HUES64 (cell line): ENCODE measurements at regions not wholly inside any gene's neighbourhood (a gene's known extent, or its start where the extent isn't known, plus 50 kb on each side); places are given as distances from the start of the nearest gene placed in this dataset.
"Not testable (repeated sequence)": the region's sequence is repeated elsewhere in the genome, so short reads cannot be mapped to it uniquely, and the experiment has no call there.

Experiments used
- H3K27ac ChIP-seq: 2 replicates; pipeline ENCODE4 v1.7.0; 2013; ENCODE audit warnings: low read depth, low read length, inconsistent platforms
- H3K27me3 ChIP-seq: 2 replicates; pipeline ENCODE4 v1.6.1; 2013; ENCODE audit warnings: mild to moderate bottlenecking, low read length; ENCODE audit not compliant: insufficient read depth
- H3K36me3 ChIP-seq: 2 replicates; pipeline ENCODE4 v1.6.1; 2013; ENCODE audit warnings: mild to moderate bottlenecking, low read length; ENCODE audit not compliant: insufficient read depth
- H3K4me1 ChIP-seq: 2 replicates; pipeline ENCODE4 v1.6.1; 2013; ENCODE audit warnings: mild to moderate bottlenecking, low read length, moderate library complexity; ENCODE audit not compliant: insufficient read depth
- H3K4me3 ChIP-seq: 2 replicates; pipeline ENCODE4 v1.5.1; 2013; ENCODE audit warnings: mild to moderate bottlenecking, low read length, moderate library complexity
- H3K9ac ChIP-seq: 2 replicates; pipeline ENCODE4 v1.6.1; 2013; ENCODE audit warnings: mild to moderate bottlenecking, low read depth, low read length
- H3K9me3 ChIP-seq: 2 replicates; pipeline ENCODE4 v1.6.1; 2013; ENCODE audit warnings: low read depth, low read length; ENCODE audit not compliant: insufficient read depth
- WGBS: fragments of 150-250, 120-280 bp; methylation state at CpG from one replicate; pipeline ENCODE4 v1.1.7; 2013; ENCODE audit warnings: missing lambda C conversion rate; 5-methylcytosine and 5-hydroxymethylcytosine counted together

- not testable (repeated sequence) for H3K9ac ChIP-seq, H3K4me3 ChIP-seq, H3K9me3 ChIP-seq, H3K36me3 ChIP-seq, H3K27me3 ChIP-seq, H3K27ac ChIP-seq
- WGBS: 97% methylated on average over 11 of the region's 11 CpGs
- peaks cover 23% of the 10 kb centered on the region for H3K4me1 ChIP-seq
These were observed 64.2 kb upstream of the BTG3 start for GRCh38 chr21:17676930-17677329.

DNA sequence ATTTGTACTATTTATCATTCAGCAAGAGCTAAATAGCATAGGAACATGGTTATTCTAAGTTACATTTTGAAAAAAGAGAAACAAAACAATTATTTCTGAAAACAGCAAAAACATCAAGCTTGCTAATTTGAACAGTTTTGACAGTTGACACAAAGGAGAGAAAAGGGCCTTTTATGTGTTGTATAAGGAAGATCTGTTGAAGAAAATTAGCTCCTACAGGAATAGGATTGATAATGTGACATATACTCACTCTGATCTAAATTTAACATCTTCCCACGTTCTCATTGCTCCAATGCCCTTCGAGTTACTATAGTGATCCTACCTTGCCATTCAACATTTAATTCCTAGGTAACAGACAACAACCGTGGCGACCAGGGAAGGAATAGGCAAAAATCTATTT lies 61.4 kb upstream of the BTG3 start:
- no peak overlapping the region for H3K4me3 ChIP-seq
- no peaks in the 10 kb centered on the region for H3K9me3 ChIP-seq
- no peaks in the 10 kb centered on the region for H3K36me3 ChIP-seq
- no peak overlapping the region for H3K9ac ChIP-seq
- peaks cover 24% of the 10 kb centered on the region; the same call in 1 of the 2 replicates for H3K27me3 ChIP-seq
- H3K4me1 ChIP-seq: peaks cover 23% of the 10 kb centered on the region
- 83% methylated on average over 2 of the region's 4 CpGs for WGBS
- H3K27ac ChIP-seq: no peak overlapping the region

DNA sequence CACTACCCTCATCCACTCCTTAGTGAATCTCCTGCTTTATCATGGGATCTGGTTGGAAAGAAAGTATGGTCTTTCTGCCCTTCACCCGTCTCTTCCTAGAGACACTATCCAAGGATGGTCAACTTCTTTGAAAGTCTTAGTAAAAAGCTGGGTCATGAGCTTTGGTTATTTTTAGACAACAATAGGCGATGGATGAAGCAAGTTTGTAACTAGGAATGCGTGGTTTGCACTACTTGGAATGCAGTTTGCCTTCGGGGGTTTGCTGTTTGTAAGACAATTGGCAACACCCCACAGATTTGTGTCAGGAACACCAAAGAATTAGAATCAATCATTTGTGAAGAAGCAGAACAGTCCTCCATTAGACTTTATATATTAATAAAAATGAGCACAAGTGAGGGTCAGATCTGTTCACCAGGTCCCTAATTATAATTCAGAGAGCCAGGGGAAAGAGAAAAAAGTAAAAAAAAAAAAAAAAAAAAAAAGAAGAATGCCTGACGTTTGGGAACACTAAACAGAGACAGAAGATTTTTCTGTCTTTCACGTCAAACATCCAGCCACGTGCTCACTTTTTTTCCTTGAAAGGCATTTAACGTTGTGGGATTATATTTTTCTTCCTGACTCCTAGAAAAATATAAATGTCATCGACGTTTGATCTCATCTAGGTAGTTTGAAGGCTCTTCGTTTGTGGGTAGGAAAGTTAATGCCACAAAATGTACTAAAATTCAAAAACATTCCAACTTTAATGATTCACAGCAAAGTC lies 60.7 kb upstream of the BTG3 start:
- no peak overlapping the region for H3K4me3 ChIP-seq
- H3K27ac ChIP-seq: no peak overlapping the region
- no peaks in the 10 kb centered on the region for H3K36me3 ChIP-seq
- no peaks in the 10 kb centered on the region for H3K9me3 ChIP-seq
- WGBS: 64% methylated on average over 8 of the region's 11 CpGs
- peaks cover 30% of the 10 kb centered on the region; the same call in 1 of the 2 replicates for H3K27me3 ChIP-seq
- peaks cover 26% of the 10 kb centered on the region for H3K4me1 ChIP-seq
- no peak overlapping the region for H3K9ac ChIP-seq

DNA sequence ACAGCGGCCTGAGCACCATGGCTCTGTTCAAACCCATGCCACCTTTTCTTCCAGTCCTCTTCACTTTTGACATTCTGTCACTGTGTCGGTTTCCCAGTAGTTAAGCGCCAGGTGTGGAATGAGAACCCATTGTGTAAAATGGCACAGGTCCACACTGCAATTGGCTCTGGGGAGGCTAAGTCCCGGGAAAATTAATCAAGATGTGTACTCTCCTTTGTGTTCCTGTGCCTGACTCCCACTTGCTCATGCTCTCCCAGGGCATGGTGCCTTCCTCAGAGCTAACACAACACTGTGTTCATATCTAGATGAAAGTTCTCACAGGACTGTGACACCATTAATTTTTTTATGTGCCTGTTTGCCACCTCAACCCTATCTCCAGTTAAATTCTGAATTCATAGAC lies 59.0 kb upstream of the BTG3 start:
- Histone ChIP-seq H3K9me3 (0 out of 2 replicates have a peak, but pooled peaks cover 5% of the 10 kb centered on the region), H3K36me3 (no peaks in the 10 kb centered on the region), H3K27ac (no peak overlapping the region), H3K4me3 (no peak overlapping the region), H3K4me1 (peaks cover 31% of the 10 kb centered on the region), H3K27me3 (peaks cover 43% of the 10 kb centered on the region), H3K9ac (no peak overlapping the region)
- 52% methylated on average over 4 of the region's 4 CpGs for WGBS

GRCh38 chr21:17668479-17669140 lies 55.9 kb upstream of the BTG3 start:
- H3K36me3 ChIP-seq: no peaks in the 10 kb centered on the region
- H3K27me3 ChIP-seq: peaks cover 61% of the 10 kb centered on the region
- no peak overlapping the region for H3K27ac ChIP-seq
- no peak overlapping the region for H3K9ac ChIP-seq
- WGBS: 73% methylated on average over 5 of the region's 5 CpGs
- 0 out of 2 replicates have a peak, but pooled peaks cover 5% of the 10 kb centered on the region for H3K9me3 ChIP-seq
- H3K4me1 ChIP-seq: peaks cover 24% of the 10 kb centered on the region
- H3K4me3 ChIP-seq: no peak overlapping the region

- Histone ChIP-seq H3K27me3 (peaks cover 56% of the 10 kb centered on the region), H3K27ac (no peak overlapping the region)
- WGBS: 88% methylated on average over 5 of the region's 5 CpGs
These were observed 54.6 kb upstream of the BTG3 start for GRCh38 chr21:17667256-17667655.

More at GRCh38 chr21:17667256-17667655, 54.6 kb upstream of the BTG3 start:
- Histone ChIP-seq H3K9me3 (0 out of 2 replicates have a peak, but pooled peaks cover 5% of the 10 kb centered on the region), H3K9ac (no peak overlapping the region), H3K4me3 (no peak overlapping the region), H3K36me3 (no peaks in the 10 kb centered on the region), H3K4me1 (peaks cover 14% of the 10 kb centered on the region)
